ENCODE measurements at regions not wholly inside any gene's neighbourhood (a gene's known extent, or its start where the extent isn't known, plus 50 kb on each side); places are given as distances from the start of the nearest gene placed in this dataset.

- no peak for DNase-seq (ENCODE audit: low spot score)
Measured at GRCh38 chr3:7793786-7794185, 707.8 kb upstream of the LMCD1 start.

DNA sequence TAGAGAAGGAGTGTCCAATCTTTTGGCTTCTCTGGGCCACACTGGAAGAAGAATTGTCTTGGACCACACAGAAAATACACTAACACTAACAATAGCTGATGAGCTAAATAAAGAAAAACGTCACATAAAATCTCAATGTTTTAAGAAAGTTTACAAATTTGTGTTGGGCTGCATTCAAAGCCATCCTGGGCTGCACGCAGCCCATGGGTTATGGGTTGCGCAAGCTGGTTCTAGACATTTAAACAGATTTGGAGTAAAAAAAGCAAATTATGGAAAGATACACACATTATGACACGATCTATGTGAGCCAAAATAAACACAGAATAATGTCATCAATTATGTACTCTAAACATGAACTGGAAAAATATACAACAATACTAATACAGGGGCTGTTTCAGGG lies 703.3 kb upstream of the LMCD1 start:
- DNase-seq (ENCODE audit: low spot score) = no peak

DNA sequence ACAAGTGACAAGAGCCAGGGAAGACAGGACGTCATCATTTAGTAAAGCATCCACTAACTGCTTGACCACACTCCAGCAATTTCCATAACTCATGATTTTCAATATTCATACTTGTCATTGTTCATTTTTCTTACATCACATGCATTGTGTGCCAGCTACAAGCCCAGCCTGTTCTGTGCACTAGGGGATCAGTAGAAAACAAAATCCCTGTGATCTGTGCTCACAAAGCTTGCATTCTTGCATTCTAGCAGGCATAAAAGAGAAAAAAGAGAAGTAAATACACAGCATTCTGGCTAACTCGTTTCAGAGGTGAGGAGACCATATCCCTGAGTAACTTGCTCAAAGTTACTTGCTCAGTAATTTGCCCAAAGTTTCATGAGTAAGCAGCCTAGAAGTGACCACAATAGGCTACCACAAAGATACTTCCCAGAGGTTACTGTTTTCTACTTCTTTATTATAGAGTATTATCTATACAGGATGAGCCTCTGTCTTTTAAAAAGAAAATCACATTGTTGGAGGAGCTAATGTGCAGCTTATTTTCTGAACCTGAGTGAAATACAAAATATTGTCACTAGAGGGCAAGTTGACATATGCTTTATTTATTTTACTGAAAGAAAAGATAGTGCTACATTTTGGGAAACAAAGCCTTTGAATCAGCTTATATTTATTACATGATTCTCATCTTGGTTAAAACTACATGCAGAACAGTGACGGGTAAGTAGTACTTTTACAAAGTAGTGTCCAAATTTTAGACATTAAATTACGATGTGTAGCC lies 701.4 kb upstream of the LMCD1 start:
- peak; percentile 36 for DNase-seq (ENCODE audit: low spot score)

DNA sequence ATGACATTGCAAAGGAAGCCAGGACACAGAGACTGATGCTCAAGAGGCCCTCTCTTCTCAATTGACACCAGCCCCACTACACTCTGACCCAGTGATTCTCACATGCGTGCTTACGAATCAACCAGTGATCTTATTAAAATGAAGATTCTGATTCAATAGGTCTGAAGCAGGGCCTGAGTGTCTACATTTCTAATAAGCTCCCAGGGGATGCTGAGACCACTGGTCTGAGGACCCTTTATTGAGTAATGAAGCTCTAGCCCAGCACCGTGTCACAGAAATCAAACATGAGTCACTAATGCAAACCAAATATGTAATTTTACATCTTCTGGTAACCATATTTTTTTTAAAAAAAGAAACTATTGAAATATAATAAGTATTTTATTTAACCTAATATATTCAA lies 689.1 kb upstream of the LMCD1 start:
- DNase-seq (ENCODE audit: low spot score) = no peak

DNA sequence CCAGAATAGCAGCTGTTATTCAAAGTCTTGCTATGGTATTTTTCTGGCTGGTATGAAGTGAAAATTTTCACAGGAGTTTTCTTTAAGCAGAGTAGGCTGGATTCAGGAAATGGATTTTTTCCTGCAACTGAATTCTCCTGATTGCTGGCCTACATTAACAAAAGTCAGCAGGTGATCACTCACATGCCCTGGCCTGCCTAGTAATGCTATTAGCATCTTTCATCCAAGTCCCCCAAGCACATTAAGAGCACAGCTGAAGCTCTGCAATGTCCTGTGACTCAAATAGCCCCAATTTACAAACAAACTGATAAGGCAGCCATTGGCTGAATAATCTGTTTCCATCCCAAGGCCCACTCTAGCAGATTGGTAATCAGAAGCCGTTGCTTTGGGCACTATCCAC lies 688.3 kb upstream of the LMCD1 start:
- no peak for DNase-seq (ENCODE audit: low spot score)

- DNase-seq (ENCODE audit: low spot score) = no peak
Measured at GRCh38 chr3:7817239-7817638, 684.4 kb upstream of the LMCD1 start.

- no peak for DNase-seq (ENCODE audit: low spot score)
Measured at GRCh38 chr3:7820969-7821368, 680.7 kb upstream of the LMCD1 start.

DNA sequence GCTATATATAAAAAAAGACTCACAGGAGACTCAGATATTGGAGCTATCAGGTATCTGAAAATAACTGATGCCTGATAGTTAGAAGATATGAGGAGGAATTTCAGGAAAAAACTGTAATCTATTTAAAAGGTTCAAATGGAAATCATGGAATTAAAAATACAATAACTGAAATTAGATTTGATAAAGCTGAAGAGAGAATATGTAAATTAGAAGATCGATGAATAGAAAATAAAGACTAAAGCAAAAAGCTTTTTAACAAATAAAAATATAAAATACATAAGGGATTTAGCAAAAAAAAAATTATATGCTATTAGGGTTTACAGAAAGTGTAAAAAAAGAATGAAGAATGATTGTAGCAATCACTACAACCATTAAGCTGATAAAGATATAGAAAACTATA lies 679.8 kb upstream of the LMCD1 start:
- no peak for DNase-seq (ENCODE audit: low spot score)

DNA sequence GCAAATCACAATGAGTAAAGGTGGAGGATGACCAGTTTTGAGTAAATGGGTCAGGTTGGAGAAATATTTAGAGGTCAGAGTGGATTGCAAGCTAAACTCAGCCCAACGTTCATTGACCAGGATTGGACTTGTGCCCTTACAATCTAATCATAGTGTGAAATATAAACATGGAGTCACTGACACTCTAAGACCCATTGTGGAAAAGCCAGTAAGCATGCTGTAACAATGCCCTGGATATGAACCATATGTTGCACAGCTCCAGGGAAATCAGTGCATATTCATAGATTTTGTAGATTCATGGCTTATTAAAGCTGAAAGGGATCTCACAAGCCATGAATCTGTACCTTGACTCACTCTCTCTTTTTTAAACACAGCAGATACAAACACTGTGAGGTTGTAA lies 660.2 kb upstream of the LMCD1 start:
- DNase-seq (ENCODE audit: low spot score) = peak; percentile 50

- DNase-seq (ENCODE audit: low spot score) = peak; percentile 71
Measured at GRCh38 chr3:7843441-7843840, 658.2 kb upstream of the LMCD1 start.

DNA sequence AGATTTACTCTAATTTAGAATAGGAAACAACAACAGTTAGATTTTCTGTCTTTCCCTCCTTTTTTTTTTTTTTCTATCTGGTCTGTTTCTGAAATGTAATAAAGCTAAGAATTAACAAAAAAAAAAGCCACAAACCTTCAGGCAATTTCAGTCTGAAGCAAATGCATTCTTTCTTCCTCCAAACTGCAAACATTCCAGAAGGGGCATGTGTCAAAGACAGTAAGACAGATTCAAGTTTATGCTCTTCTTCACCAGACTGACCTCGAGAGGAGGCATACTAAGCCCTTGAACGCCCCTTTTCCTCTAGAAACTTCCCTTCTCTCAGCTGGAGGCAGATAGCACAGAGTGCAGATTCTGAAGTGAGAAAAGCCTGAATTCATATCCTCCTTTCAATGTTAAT lies 654.6 kb upstream of the LMCD1 start:
- DNase-seq (ENCODE audit: low spot score) = peak; percentile 9

DNA sequence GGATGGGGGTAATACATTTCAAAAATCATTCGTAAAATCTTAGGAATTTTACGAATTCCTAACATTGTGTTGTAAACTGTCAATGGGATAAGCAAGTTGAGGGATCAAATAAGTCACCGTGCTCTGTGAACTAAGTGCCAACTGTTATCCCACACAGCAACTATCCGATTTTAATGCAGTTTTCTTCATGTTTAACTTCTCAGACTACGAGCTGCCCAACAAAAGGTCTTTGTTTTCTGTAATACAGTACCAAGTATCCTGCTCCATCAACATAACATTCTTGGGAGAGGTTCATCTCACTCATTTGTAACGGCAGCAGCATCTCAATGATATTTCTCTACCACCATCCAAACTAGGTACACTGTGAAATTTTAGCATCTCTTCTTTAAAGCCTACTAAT lies 654.1 kb upstream of the LMCD1 start:
- no peak for DNase-seq (ENCODE audit: low spot score)

DNA sequence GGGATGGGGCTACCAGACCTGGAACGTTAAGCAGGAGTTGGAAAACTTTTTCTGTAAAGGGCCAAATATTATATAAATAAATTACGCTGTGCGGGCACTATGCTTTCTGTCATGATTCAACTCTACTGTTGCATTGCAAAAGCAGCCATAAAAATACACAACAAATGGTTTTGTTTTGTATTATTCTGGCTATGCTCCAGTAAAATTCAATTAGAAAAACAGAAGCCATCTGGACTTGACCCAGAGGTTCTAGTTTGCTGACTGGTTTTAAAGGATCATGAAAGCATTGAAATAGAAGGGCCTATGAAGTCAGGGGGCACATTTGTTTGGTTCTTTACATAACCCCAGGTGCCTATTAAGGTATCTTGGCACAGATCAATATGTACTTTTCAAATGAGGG lies 647.4 kb upstream of the LMCD1 start:
- no peak for DNase-seq (ENCODE audit: low spot score)

GRCh38 chr3:7854721-7855120 lies 646.9 kb upstream of the LMCD1 start:
- DNase-seq (ENCODE audit: low spot score) = no peak

DNA sequence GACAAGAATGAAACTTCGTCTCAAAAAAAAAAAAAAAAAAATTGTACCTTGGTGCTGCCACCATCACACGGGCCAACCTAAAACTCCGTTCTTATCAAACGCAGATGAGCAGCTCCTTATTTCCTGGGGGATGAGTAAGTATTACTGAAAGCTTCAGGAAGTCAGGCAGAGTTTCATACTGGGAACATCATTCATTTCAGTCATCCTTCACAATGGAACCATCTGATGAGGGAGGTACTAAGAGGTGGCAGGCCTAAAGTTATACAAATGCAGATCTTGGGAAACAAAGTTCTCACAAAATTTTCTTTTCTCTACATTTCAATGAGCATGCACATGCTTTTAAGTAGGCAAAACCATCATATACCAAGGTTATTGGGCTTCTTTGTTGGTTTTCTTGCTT lies 636.0 kb upstream of the LMCD1 start:
- DNase-seq (ENCODE audit: low spot score) = no peak

DNA sequence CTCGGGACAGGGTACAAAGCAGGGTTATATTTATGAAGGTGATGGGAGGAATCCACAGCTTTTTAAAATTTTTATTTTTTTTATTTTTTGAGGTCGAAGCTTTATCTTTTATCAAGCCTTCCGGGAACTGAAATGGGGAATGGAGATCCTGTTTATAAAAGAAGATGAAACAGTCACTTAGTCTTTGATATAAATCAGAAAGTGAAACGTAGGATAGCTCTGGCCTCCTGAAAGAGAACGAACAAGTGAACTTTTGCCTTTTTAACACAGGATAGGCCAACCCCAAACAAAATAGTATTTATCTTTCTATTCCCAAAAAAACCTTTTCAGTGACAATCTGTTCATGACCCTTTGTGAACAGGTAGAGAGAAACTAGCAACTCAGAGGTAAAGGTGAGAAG lies 634.0 kb upstream of the LMCD1 start:
- DNase-seq (ENCODE audit: low spot score) = no peak

GRCh38 chr3:7871003-7871560 lies 630.5 kb upstream of the LMCD1 start:
- DNase-seq (ENCODE audit: low spot score) = no peak

DNA sequence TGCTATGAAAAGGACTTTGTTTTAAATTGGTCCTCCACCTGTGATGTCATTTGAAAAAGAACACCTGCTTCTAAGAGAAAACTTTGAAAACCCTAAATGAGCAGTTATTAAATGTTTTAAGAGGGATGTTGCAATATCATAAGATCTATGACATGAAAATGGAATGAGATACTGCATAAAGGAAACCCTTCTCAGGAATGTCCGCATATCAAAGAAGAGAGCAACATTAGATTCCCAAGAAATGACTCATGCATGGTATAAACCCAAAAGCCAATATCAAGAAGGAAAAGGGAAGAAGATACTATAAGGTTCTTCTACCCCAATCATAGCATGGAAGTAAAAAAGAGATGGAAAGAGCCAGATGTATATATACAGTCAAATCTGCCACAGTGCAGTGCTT lies 627.5 kb upstream of the LMCD1 start:
- DNase-seq (ENCODE audit: low spot score) = no peak

DNA sequence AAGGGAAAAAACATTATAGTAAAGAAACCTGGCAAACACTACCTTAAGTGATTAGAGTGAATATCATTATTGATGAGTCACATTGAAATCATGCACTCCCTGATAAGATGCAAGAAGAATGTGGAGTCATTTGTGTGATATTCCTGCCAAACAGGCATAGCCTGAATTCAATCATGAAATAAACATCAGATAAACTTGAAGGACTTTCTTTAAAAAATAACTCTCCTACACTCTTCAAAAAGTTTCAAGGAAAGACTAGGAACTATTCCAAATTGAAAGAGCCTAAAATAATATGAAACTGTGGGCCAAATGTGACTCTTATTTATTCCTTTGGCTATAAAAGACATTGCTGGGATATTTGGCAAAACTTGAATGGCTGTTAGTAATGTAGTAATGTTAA lies 625.7 kb upstream of the LMCD1 start:
- DNase-seq (ENCODE audit: low spot score) = peak; percentile 52

DNA sequence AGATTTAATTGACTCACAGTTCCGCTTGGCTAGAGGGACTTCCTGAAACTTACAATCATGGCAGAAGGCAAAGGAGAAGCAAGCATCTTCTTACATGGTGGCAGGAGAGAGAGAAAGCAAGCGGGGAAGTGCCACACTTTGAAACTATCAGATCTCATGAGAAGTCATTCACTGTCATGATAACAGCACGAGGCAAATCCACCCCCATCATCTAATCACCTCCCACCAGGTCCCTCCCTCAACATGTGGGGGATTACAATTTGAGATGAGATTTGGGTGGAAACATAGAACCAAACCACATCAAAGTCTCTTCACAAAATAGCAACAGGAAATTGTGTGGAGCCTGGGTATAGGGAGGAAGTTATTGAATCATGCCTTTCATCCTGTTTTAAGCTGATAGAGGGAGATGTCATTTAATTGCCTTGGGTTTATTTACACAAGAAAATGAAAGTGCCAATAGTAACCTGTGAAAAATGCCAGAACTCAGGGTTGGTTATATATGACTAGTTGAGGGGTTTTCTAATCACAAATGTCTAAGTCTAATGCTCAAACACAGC lies 624.8 kb upstream of the LMCD1 start:
- DNase-seq (ENCODE audit: low spot score) = peak; percentile 15

DNA sequence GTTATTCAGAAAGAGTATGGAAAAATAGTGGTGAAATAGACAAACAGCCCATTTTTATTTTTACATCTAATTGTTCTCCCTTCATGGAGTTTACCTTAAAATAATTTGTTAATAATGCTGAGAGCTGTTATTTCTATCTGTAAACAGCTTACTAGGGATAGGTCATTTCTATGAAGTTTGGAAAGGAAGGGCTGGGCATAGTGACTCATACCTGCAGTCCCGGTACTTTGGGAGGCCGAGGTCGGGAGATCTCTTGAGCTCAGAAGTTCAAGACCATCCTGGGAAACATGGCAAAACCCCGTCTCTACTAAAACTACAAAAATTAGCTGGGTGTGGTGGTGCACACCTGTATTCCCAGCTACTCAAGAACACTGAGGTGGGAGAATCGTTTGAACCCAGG lies 624.3 kb upstream of the LMCD1 start:
- no peak for DNase-seq (ENCODE audit: low spot score)

DNA sequence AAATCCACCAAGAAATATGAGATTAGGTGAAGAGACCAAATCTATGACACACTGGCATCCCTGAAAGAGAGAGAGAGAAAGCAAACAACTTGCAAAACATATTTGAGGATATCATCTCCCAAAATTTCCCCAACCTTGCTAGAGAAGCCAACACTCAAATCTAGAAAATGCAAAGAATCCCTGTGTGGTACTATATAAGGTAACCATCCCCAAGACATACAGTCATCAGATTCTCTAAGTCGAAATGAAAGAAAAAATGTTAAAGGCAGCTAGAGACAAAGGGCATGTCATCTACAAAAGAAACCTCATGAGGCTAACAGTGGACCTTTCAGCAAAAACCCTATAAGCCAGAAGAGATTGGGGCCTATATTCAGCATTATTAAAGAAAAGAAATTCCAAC lies 622.1 kb upstream of the LMCD1 start:
- no peak for DNase-seq (ENCODE audit: low spot score)

DNA sequence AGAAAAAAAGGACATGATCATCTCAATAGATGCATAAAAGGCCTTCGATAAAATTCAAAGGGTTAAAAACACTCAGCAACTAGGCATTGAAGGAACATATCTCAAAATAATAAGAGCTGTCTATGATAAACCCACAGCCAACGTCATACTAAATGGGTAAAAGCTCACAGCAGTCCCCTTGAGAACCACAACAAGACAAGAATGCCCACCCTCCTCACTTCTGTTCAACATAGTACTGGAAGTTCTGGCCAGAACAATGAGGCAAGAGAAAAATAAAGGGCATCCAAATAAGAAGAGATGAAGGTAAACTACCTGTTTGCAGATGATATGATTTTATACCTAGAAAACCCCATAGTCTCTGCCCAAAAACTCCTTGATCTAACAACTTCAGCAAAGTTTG lies 619.7 kb upstream of the LMCD1 start:
- no peak for DNase-seq (ENCODE audit: low spot score)

- no peak for DNase-seq (ENCODE audit: low spot score)
Measured at GRCh38 chr3:7897655-7898054, 604.0 kb upstream of the LMCD1 start.
